SK-N-SH treated with all-trans-retinoic acid at 6 μM for 48 hours (cell line): ENCODE measurements at regions not wholly inside any gene's neighbourhood (a gene's known extent, or its start where the extent isn't known, plus 50 kb on each side); places are given as distances from the start of the nearest gene placed in this dataset.

Experiments
- ATAC-seq: fragments of 200-7000 bp; cut with Tn5 transposase; 3 replicates; pipeline ENCODE4 v1.9.1; 2020; ENCODE audit warnings: mild to moderate bottlenecking, moderate library complexity
- ARNTL ChIP-seq: fragments of 450-650 bp; formaldehyde crosslinking; IDR thresholded peaks from 2 replicates; pipeline ENCODE4 v1.5.0; 2020; ENCODE audit warnings: low read depth, mild to moderate bottlenecking, moderate library complexity, borderline replicate concordance
- BACH2 ChIP-seq: fragments of 250-450 bp; sonication (Bioruptor Pico); IDR thresholded peaks from 2 replicates; pipeline ENCODE4 v1.9.0; 2021; ENCODE audit warnings: mild to moderate bottlenecking, borderline replicate concordance
- ESRRG ChIP-seq: fragments of 250-450 bp; sonication (Bioruptor Pico); IDR thresholded peaks from 2 replicates; pipeline ENCODE4 v1.6.1; 2021; ENCODE audit warnings: mild to moderate bottlenecking
- GLIS3 ChIP-seq: fragments of 250-450 bp; sonication (Bioruptor Pico); IDR thresholded peaks from 2 replicates; pipeline ENCODE4 v1.5.0; 2020; ENCODE audit warnings: mild to moderate bottlenecking, moderate library complexity
- ISL1 ChIP-seq: fragments of 250-450 bp; sonication (Bioruptor Pico); IDR thresholded peaks from 2 replicates; pipeline ENCODE4 v2.1.2; 2022; ENCODE audit warnings: mild to moderate bottlenecking, moderate library complexity
- OSR1 ChIP-seq: fragments of 250-450 bp; sonication (Bioruptor Pico); IDR thresholded peaks from 2 replicates; pipeline ENCODE4 v1.8.0; 2022; ENCODE audit warnings: moderate library complexity, mild to moderate bottlenecking, inconsistent platforms
- PPARA ChIP-seq: fragments of 250-450 bp; sonication (Bioruptor Pico); IDR thresholded peaks from 2 replicates; pipeline ENCODE4 v1.5.0; 2020; ENCODE audit warnings: mild to moderate bottlenecking, borderline replicate concordance
- RARB ChIP-seq: fragments of 250-450 bp; sonication (Bioruptor Pico); IDR thresholded peaks from 2 replicates; pipeline ENCODE4 v1.8.0; 2021; ENCODE audit warnings: mild to moderate bottlenecking, moderate library complexity
- TCF4 ChIP-seq: fragments of 250-450 bp; sonication (Bioruptor Pico); IDR thresholded peaks from 2 replicates; pipeline ENCODE4 v1.8.0; 2021; ENCODE audit warnings: mild to moderate bottlenecking, moderate library complexity, borderline replicate concordance
- TOX ChIP-seq: fragments of 250-450 bp; sonication (Bioruptor Pico); IDR thresholded peaks from 2 replicates; pipeline ENCODE4 v1.8.0; 2021; ENCODE audit warnings: mild to moderate bottlenecking, moderate library complexity, borderline replicate concordance
- ZC3H10 ChIP-seq: fragments of 250-450 bp; sonication (Bioruptor Pico); IDR thresholded peaks from 2 replicates; pipeline ENCODE4 v1.5.1; 2021; ENCODE audit warnings: mild to moderate bottlenecking, moderate library complexity
- ZFP3 ChIP-seq: fragments of 250-450 bp; sonication (Bioruptor Pico); IDR thresholded peaks from 2 replicates; pipeline ENCODE4 v1.5.0; 2020; ENCODE audit warnings: mild to moderate bottlenecking, moderate library complexity
- ZFP30 ChIP-seq: fragments of 450-650 bp; formaldehyde crosslinking; IDR thresholded peaks from 2 replicates; pipeline ENCODE4 v1.5.0; 2022; ENCODE audit warnings: mild to moderate bottlenecking, moderate library complexity
- ZNF565 ChIP-seq: fragments of 450-650 bp; formaldehyde crosslinking; conservative IDR thresholded peaks from 2 replicates; pipeline ENCODE4 v1.5.0; 2020; ENCODE audit warnings: low read depth, mild to moderate bottlenecking, moderate library complexity
- ZNF70 ChIP-seq: fragments of 450-650 bp; formaldehyde crosslinking; IDR thresholded peaks from 2 replicates; pipeline ENCODE4 v1.5.0; 2020; ENCODE audit warnings: mild to moderate bottlenecking, moderate library complexity
- ZNF8 ChIP-seq: fragments of 450-650 bp; formaldehyde crosslinking; IDR thresholded peaks from 2 replicates; pipeline ENCODE4 v1.5.0; 2020; ENCODE audit warnings: mild to moderate bottlenecking, moderate library complexity
- TF ChIP-seq, protein P1 (sequence below): fragments of 250-450 bp; sonication (Bioruptor Pico); IDR thresholded peaks from 2 replicates; pipeline ENCODE4 v1.5.1; 2021; ENCODE audit warnings: mild to moderate bottlenecking, moderate library complexity
- TF ChIP-seq, protein P2 (sequence below): fragments of 250-450 bp; sonication (Bioruptor Pico); IDR thresholded peaks from 2 replicates; pipeline ENCODE4 v1.8.0; 2020; ENCODE audit warnings: mild to moderate bottlenecking, moderate library complexity, borderline replicate concordance
- TF ChIP-seq, protein P3 (sequence below): fragments of 250-450 bp; sonication (Bioruptor Pico); IDR thresholded peaks from 2 replicates; pipeline ENCODE4 v1.5.1; 2020; ENCODE audit warnings: low read depth, mild to moderate bottlenecking, moderate library complexity
- TF ChIP-seq, protein P4 (sequence below): fragments of 250-450 bp; sonication (Bioruptor Pico); IDR thresholded peaks from 2 replicates; pipeline ENCODE4 v1.8.0; 2021; ENCODE audit warnings: low read depth, mild to moderate bottlenecking, moderate library complexity, borderline replicate concordance
- TF ChIP-seq, protein P5 (sequence below): fragments of 250-450 bp; sonication (Bioruptor Pico); IDR thresholded peaks from 2 replicates; pipeline ENCODE4 v1.5.0; 2020; ENCODE audit warnings: mild to moderate bottlenecking, moderate library complexity

DNA sequence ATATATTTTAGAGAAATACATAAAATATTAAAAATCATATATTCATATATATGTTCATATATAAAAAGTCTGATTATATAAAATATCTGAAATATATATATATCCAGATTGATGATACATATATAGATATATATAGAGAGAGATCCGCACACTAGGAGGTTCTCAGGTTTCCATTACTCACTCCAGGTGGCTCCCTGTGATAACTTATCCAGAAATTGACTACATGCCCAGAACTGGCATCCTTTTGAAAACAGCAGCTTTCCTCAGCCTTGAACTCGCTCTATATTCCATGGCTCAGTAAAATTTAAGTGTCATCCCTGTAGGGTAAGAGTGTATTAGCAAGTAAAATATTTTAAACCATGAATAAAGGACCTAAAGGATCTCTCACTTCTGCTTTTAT lies 206.8 kb downstream of the TINAG start:
- no peak for TF ChIP-seq OSR1 (CRISPR knock-in tag)
- no peak for TF ChIP-seq ESRRG (CRISPR knock-in tag)
- TF ChIP-seq ZNF8: no peak
- no peak for TF ChIP-seq ZC3H10 (CRISPR knock-in tag)
- TF ChIP-seq ZNF70 (CRISPR knock-in tag): no peak
- TF ChIP-seq RARB (CRISPR knock-in tag): no peak
- TF ChIP-seq ZFP3 (CRISPR knock-in tag): no peak
- TF ChIP-seq BACH2 (CRISPR knock-in tag): no peak
- no peak for TF ChIP-seq PPARA (CRISPR knock-in tag)
- no peak for TF ChIP-seq ZFP30 (CRISPR knock-in tag)
- TF ChIP-seq ZNF565: no peak
- no peak for TF ChIP-seq ARNTL
- TF ChIP-seq, protein P1, sequence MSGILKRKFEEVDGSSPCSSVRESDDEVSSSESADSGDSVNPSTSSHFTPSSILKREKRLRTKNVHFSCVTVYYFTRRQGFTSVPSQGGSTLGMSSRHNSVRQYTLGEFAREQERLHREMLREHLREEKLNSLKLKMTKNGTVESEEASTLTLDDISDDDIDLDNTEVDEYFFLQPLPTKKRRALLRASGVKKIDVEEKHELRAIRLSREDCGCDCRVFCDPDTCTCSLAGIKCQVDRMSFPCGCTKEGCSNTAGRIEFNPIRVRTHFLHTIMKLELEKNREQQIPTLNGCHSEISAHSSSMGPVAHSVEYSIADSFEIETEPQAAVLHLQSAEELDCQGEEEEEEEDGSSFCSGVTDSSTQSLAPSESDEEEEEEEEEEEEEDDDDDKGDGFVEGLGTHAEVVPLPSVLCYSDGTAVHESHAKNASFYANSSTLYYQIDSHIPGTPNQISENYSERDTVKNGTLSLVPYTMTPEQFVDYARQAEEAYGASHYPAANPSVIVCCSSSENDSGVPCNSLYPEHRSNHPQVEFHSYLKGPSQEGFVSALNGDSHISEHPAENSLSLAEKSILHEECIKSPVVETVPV (CRISPR knock-in tag): no peak
- TF ChIP-seq, protein P2, sequence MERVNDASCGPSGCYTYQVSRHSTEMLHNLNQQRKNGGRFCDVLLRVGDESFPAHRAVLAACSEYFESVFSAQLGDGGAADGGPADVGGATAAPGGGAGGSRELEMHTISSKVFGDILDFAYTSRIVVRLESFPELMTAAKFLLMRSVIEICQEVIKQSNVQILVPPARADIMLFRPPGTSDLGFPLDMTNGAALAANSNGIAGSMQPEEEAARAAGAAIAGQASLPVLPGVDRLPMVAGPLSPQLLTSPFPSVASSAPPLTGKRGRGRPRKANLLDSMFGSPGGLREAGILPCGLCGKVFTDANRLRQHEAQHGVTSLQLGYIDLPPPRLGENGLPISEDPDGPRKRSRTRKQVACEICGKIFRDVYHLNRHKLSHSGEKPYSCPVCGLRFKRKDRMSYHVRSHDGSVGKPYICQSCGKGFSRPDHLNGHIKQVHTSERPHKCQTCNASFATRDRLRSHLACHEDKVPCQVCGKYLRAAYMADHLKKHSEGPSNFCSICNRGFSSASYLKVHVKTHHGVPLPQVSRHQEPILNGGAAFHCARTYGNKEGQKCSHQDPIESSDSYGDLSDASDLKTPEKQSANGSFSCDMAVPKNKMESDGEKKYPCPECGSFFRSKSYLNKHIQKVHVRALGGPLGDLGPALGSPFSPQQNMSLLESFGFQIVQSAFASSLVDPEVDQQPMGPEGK (CRISPR knock-in tag): no peak
- TF ChIP-seq ISL1 (CRISPR knock-in tag): no peak
- TF ChIP-seq, all 23 proteins: peak for 0
- ATAC-seq: peak; percentile 57; the same call in 2 of the 3 replicates

DNA sequence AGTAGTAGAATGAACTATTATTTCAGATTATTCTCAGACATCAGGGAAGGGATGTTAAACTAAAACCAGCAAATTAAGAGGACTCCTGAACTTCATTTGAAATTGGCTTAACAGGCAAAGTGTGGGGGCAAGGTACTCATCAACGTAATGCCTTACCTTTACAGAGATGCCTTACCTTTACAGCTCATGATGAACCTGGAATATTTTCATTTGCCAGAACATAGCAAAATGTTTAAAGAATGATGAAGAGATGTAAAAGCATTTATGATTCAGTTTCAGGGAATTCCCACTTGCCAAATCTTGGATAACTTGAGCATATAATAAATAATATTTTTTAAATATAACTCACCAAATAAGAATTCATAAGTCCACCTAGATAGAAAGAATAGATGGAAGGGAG lies 207.5 kb downstream of the TINAG start:
- TF ChIP-seq ZNF70 (CRISPR knock-in tag) (no peak), ZNF565 (no peak), RARB (CRISPR knock-in tag) (no peak)
- no peak for ATAC-seq

DNA sequence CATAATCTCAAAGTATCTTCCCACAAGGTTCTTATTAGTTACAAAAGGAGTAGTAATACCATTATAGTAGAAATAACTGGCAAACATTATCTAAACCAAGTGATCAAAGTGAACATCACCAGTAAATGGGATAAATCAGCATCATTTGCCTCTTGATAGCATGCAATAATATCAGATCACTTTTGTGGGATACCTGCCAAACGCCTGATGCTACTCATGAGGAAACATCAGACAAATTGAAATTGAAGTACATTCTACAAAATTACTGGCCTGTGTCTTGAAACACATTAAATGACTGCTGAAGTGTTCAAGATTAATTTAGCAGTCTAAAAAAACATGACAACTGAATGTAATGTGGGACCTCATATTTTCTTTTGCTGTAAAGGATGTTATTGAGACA lies 208.1 kb downstream of the TINAG start:
- TF ChIP-seq ZFP3 (CRISPR knock-in tag): no peak
- TF ChIP-seq, protein P3, sequence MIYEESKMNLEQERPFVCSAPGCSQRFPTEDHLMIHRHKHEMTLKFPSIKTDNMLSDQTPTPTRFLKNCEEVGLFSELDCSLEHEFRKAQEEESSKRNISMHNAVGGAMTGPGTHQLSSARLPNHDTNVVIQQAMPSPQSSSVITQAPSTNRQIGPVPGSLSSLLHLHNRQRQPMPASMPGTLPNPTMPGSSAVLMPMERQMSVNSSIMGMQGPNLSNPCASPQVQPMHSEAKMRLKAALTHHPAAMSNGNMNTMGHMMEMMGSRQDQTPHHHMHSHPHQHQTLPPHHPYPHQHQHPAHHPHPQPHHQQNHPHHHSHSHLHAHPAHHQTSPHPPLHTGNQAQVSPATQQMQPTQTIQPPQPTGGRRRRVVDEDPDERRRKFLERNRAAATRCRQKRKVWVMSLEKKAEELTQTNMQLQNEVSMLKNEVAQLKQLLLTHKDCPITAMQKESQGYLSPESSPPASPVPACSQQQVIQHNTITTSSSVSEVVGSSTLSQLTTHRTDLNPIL (CRISPR knock-in tag): no peak
- TF ChIP-seq TOX: no peak
- TF ChIP-seq ZC3H10 (CRISPR knock-in tag): no peak
- TF ChIP-seq, protein P4, sequence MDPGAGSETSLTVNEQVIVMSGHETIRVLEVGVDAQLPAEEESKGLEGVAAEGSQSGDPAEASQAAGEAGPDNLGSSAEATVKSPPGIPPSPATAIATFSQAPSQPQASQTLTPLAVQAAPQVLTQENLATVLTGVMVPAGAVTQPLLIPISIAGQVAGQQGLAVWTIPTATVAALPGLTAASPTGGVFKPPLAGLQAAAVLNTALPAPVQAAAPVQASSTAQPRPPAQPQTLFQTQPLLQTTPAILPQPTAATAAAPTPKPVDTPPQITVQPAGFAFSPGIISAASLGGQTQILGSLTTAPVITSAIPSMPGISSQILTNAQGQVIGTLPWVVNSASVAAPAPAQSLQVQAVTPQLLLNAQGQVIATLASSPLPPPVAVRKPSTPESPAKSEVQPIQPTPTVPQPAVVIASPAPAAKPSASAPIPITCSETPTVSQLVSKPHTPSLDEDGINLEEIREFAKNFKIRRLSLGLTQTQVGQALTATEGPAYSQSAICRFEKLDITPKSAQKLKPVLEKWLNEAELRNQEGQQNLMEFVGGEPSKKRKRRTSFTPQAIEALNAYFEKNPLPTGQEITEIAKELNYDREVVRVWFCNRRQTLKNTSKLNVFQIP (CRISPR knock-in tag): no peak
- TF ChIP-seq, protein P5, sequence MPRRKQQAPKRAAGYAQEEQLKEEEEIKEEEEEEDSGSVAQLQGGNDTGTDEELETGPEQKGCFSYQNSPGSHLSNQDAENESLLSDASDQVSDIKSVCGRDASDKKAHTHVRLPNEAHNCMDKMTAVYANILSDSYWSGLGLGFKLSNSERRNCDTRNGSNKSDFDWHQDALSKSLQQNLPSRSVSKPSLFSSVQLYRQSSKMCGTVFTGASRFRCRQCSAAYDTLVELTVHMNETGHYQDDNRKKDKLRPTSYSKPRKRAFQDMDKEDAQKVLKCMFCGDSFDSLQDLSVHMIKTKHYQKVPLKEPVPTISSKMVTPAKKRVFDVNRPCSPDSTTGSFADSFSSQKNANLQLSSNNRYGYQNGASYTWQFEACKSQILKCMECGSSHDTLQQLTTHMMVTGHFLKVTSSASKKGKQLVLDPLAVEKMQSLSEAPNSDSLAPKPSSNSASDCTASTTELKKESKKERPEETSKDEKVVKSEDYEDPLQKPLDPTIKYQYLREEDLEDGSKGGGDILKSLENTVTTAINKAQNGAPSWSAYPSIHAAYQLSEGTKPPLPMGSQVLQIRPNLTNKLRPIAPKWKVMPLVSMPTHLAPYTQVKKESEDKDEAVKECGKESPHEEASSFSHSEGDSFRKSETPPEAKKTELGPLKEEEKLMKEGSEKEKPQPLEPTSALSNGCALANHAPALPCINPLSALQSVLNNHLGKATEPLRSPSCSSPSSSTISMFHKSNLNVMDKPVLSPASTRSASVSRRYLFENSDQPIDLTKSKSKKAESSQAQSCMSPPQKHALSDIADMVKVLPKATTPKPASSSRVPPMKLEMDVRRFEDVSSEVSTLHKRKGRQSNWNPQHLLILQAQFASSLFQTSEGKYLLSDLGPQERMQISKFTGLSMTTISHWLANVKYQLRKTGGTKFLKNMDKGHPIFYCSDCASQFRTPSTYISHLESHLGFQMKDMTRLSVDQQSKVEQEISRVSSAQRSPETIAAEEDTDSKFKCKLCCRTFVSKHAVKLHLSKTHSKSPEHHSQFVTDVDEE: no peak
- TF ChIP-seq BACH2 (CRISPR knock-in tag): no peak
- no peak for TF ChIP-seq ISL1 (CRISPR knock-in tag)
- TF ChIP-seq, protein P1 (CRISPR knock-in tag): no peak
- TF ChIP-seq TCF4 (CRISPR knock-in tag): no peak
- TF ChIP-seq ARNTL: no peak
- no peak for TF ChIP-seq ZFP30 (CRISPR knock-in tag)
- TF ChIP-seq ESRRG (CRISPR knock-in tag): no peak
- TF ChIP-seq ZNF8: no peak
- TF ChIP-seq GLIS3 (CRISPR knock-in tag): no peak
- no peak for TF ChIP-seq OSR1 (CRISPR knock-in tag)
- TF ChIP-seq RARB (CRISPR knock-in tag): no peak
- no peak for TF ChIP-seq ZNF565
- no peak for ATAC-seq
